NCI-H748 (cell line): ENCODE measurements at regions not wholly inside any gene's neighbourhood (a gene's known extent, or its start where the extent isn't known, plus 50 kb on each side); places are given as distances from the start of the nearest gene placed in this dataset.
"Not testable (repeated sequence)": the region's sequence is repeated elsewhere in the genome, so short reads cannot be mapped to it uniquely, and the experiment has no call there.

Source experiments
- DNase-seq: peaks from one replicate; lab custom pipeline; 2025; ENCODE audit not compliant: unreplicated experiment; lab: John Stamatoyannopoulos, UW

DNA sequence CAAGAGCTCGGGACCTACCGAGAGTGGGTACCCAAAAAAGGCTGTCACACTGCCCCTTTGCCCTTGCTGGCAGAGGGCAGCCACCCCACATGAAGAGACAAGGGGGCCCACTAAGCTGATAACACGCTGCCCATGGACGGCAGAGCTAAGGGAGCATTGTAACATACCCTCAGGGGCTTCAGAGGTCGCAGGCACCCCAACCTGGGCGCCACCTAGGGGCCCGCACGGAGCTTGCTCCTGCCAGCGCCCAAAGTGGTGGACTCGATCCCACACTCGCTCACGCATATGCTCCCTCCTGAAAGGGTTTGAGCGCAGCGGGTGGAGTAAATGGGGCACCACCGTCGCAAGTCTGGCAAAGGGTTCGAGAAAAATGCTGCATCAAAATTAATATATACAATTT lies 975.4 kb downstream of the ZPLD1 start:
- no peak for DNase-seq

DNA sequence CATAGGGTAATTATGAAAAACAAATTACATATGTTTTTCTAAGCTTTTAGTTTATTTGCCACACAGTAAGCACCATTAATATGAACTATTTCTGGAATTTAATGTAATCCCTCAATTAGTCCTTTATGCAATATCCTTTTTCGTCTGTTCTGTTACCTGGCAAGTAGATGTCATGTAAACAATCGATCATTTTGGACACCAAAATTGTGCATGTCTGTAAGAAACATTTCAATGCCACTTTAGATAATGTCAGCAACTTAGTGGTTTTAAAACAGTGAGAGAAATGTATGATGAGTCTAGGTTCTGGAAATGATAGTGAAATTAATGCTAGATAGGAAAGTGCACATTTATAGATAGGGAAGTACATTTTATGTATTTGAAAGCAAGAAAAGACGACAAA lies 986.6 kb downstream of the ZPLD1 start:
- no peak for DNase-seq

DNA sequence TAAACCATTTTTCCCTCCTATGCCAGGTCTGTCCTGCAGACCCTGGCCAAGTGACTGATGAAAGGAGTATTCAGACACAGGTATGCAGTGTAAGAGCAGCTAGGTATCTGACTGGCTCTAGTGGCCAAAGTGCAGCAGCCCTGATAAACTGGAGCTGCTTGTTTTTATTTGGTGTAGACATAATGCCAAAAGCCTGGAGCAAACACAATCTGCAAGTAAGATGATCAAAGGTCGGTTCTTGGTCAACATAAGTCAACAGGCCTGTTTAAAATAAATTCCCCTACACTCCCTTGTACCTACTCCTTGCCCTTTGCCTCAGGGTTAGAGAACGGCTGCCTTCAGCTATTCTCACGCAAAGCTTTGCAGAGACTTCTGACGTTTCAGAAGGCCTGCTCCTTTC lies 1003.1 kb downstream of the ZPLD1 start:
- DNase-seq, result no peak

DNA sequence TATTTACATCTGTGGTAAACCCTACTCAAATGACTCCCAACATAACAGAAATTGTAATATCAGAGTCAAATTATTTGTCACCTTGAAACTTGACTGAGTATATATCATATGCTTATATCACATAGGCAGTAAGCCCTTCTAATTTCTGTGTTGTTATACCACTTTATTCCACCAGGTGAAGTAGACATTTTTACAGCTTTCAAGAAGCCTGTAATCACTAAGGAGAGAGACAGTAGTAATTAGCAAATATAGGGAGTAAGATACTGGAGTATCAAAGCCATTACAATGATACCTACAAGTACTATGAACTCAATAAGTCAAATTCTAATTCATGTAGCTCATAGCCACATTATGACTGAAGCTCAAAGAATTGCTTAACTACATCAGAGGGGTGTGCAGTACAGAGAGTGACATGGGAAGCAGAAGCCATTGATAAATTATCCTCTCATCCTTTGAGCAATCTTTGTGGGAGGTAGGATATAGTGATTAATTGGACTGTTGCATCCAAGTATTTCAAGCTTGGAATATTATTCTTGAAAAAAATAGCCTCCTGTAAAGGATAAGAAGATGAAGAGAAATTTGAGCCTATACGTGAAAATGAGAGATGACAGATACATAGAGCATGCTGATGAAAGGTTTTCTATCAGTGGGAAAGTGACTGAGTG lies 1005.9 kb downstream of the ZPLD1 start:
- no peak for DNase-seq

DNA sequence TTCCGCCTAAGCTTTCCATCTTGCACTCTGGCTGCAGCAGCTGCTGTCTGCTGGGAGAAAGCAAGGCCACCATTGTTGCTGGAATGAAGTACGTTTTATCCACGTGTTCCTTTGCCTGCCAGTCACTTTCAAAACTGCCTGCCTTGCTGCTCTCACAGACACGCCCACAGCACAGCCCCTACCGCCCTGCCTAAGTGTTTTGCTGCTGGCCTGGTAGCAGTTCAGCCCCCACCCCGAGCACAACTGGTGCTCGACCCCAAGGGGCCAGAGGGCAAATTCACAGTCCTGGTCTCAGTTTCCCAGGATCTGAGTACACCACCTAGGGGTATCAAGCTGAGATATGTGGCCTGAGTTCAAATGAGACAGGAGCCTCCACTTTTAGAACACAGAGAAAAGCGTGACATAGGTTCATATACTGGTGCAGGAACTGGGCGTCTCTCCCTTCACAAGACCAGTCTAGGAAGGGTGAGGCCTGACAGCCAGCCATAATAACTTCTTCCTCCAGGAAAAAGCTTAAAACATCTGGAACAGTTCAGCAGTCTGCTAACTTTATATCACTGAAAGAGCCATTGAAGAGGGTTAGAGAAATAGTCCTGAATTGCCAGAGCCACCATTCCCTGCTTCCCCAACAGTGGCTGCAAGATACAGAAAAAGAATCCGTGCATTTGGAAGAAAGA lies 1012.3 kb downstream of the ZPLD1 start:
- DNase-seq, result no peak

DNA sequence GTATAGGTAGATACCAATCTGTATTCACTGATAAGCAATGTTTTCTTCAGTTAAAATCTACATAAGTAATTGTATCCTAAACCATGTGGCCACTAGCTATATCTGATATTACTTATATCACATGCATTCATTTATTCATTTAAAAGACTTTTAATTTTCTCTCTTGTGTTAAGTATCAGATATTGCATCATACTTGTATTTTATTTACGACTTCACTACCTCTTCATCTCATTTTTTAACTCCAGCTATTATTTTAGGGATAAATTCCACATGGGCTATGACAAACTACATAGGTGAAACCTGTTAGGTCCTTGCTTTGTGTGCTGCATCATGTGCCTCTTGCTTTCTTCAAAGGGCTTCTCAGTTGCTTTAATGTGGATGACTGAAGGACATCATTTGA lies 1018.3 kb downstream of the ZPLD1 start:
- DNase-seq, result no peak

DNA sequence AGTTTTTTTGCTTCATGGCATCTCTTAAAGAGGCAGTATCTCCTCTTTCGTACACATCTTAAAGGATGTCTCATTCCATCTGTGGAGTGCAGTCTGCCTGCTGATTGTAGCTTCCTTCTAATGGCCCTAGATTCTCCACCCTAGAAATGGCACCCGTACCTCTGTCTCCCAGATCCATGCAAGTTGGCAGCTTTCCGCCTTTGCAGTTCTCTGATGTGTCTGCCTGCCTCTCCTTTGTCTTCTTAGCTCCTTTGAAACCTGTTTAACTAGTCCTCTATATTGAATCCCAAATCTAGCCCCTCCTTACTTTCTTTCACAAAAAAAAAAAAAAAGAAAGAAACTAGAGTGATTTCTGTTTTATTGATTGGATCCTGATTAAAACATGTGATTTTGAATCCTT lies 1025.0 kb downstream of the ZPLD1 start:
- DNase-seq, result no peak

DNA sequence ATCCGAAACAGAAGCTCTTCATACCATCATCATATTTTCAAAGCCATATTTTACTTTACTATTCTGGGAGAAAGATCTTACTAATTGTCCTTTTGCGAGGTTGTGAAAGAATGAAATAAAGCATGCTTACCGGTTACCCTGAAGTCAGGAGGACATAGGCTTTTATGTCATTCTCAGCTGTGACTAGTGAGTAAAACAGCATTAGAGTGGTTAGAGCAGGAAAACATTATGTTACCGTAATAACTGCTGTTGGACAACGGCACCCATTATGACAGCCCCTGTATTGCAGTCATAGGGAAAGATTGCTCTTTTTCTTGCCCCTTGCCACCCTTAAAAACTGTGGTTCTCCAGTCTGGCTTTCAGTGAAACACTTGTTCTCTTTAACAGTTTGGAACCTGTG lies 1035.7 kb downstream of the ZPLD1 start:
- DNase-seq, result no peak

DNA sequence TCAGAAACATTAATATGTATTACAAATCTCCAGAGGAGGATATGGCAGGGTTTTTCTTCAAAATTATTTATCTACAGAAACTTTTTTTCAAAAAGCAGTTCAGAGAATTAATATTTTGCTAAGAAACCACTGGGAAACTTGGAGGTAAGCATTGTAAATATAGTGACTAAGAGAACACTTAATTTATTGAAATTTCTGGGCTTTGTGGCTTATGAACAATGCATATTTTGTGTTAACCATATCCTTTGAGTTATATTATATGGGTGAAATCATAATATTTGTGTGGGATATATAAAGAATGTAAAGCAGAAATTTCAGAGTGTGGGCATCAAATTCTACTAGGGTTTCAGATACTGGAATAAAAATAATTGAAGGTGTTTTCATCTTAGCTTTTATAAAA lies 1059.2 kb downstream of the ZPLD1 start:
- DNase-seq, result no peak

DNA sequence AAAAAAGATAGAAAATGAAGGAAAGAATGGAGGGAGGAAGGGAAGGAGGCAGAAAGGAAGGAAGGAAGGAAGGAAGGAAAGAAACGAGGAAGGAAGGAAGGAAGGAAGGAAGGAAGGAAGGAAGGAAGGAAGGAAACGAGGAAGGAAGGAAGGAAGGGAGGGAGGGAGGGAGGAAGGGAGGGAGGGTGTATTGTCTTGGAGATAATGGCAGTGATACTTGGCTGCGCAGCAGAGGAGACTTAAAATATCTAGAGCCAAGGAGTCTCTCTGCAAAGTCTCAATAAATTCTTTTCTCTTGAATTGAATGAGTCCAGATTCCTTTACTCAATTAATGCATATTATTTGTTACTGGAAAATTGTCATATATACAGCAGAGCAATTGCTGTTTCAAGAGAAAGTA lies 1059.7 kb downstream of the ZPLD1 start:
- no peak for DNase-seq

DNA sequence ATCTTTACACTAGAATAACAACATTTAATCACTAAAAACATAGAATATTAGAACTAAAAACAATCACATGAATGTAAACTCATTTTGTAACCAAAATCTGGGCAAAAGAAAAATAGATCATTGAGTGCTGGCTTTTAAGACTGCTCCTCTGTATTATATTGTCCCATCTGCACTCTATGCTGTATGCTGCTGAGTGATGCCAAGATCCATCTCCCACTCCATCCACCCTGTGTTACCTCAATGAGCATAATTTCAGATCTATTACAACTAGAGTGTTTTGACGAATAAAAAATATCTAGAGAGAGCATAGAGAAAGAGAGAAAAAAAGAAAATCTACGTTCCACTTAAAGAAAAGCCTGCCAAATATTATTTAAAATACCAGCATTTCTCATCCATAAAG lies 1060.4 kb downstream of the ZPLD1 start:
- no peak for DNase-seq

DNA sequence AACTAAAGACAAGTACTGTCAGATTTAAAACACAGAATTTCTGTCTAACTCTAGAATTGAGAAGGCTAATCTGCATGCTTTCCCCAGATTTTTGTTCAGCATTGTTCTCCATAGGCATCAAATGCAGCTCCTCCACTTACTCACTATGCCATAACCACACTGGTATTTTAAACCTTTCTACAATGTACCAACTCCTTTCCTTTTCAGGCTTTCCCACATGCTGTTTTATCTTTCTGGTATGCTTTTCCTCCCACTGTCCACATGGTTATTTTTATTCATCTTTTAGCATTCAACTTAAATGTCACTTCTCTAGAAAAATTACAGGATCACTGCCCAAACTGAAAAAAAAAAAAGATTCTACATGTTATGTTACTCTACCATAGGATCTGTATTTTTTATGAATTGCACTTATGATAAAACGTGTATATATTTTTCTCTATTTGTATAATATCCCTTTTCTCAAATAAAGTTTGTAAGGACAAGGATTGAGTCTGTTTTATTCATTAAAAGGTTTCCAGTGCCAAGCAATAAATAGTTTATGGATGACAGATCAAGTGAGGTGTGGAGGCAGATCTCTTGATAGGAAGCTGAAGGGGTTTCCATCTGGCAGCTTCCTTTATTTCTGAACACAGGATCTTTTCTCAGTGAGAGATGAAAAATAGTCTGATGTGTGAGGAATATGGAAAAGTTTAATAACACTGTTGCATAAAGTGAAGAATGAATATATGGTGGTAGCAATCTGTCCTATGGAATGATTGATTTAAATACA lies 1064.5 kb downstream of the ZPLD1 start:
- no peak for DNase-seq

DNA sequence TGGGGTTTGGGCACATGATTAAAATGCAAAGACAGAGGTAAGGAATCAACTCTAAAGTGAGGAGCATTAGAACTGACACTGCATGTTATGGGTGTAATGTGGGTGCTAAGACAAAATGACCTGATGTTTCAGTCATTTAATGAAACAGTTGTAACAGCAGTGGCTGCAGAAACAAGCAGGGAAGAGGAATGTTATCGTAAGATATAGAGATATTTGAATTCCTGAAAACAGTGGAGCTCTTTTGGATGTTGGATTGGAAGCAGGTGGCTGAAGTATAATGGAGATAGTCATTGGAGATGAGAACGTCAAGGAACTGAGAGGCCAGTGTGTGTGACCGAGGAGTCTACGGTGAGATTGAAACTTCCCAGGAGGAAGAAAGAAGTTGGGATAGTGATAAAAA lies 1065.2 kb downstream of the ZPLD1 start:
- DNase-seq, result no peak

DNA sequence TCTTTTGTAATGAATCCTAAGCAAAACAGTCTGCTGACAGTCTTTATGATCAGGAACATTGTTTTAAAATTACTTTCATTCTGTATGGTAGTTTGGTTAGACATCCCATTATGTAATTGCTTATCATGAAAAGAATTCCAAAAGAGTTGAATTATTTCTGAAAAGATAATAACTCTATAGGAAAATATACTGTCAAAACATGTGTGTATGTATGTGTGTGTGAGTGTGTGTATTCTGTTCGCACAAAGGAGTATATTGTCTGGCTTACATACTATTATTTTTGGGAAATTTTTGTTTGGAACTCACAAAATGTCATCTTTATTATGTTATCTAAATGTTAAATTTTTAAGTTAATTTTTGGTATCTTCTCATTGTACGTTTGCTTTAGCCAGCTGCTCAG lies 1075.9 kb downstream of the ZPLD1 start:
- DNase-seq, result no peak

DNA sequence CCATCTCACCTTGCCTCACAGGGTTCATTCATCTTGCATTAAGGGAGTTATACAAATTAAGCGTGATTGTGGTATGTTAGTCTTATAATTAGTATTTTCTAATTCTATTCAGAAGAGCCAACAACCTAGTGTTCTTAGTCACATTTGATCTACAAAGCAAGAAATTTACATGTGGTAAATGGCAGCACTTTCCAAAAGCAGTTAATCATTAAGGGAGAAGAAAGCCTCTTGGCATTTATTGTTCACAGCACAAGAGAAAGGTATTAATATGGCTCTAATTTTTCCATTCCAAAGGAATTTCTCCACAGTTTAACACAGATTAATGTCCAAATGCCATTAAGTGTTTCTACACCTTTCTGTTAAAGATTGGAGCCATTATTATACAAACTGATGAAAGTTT lies 1077.1 kb downstream of the ZPLD1 start:
- DNase-seq, result no peak

DNA sequence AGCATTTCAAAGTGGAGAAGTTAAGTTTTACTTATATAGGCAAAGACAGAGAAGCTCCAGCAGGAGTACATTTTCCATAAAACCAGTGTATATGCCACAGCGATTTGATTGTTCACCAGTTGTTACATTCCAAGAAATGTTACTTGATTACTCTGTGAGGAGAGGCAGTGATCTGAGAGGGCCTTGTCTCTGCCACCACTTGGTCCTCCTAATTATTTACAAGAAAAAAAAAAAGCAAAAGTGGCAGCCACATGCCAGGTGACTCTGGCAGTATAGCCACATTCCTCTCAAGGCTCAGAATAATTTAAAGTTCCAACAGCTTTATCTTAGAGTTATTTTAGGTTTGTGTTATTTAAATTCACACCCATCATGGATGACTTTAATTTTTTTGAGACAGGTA lies 1077.8 kb downstream of the ZPLD1 start:
- no peak for DNase-seq

DNA sequence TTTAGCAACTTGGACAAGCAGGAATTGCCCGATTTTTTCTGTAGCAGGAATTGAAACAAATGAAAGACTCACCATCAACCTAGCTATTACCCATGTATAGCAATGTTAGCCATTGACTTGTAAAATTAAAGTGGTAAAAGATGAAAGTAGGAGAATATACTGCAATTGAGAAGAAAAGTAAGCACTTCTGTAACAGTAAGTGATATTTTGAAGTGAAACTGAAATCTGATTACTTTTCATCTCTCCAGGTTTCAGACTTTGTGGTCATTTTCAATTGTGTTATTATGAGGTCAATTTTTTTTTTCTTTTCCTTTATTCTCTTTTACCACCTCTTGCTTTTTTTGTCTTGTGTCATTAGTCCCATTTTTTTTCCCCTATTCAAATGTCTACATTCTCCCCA lies 1078.2 kb downstream of the ZPLD1 start:
- DNase-seq, result no peak

DNA sequence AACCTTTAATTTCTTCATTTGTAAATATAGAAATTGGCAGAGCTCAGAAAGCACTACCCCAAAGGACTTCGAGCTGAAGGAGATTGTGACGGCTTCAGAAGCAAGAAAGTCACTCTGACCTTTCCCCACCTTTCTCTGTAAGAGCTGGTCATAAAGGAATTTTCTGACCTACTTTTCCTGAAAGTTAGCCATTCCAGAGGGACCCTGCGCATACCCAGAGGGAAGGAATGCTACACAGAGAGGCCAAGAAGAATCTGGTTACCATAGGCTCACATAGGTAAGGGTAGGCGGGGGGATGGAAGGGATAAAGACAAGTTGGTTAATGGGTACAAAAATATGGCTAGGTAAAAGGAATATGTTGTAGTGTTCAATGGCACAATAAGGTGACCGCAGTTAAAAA lies 1080.3 kb downstream of the ZPLD1 start:
- no peak for DNase-seq

DNA sequence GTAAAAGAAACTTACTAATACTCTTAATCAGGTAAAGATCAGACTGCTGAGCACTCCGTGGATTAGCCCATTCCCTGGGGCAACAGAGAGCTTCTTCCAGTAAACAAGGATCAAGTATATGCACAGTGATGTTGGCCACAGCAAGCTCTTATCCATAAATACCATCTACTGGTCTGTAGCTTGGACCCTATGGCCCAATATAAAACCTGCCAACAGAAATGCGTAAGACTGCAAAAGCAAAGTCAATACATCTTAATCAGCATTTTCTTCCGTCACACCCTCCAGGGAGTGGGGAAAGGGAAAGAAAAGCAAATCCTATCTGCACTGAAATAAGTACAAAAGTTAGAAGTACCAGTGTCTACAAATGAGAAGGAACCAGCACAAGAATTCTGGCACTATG lies 1082.1 kb downstream of the ZPLD1 start:
- no peak for DNase-seq

DNA sequence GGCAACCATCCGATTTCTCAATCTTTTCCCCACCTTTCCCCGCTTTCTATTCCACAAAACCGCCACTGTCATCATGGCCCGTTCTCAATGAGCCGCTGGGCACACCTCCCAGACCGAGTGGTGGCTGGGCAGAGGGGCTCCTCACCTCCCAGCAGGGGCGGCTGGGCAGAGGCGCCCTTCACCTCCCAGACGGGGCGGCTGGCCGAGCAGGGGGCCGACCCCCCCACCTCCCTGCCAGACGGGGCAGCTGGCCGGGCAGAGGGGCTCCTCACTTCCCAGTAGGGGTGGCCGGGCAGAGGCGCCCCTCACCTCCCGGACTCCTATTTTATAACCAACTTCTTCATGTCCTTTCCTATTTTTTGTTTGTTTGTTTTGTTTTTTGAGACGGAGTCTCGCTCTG lies 1096.5 kb downstream of the ZPLD1 start:
- not testable (repeated sequence) for DNase-seq

DNA sequence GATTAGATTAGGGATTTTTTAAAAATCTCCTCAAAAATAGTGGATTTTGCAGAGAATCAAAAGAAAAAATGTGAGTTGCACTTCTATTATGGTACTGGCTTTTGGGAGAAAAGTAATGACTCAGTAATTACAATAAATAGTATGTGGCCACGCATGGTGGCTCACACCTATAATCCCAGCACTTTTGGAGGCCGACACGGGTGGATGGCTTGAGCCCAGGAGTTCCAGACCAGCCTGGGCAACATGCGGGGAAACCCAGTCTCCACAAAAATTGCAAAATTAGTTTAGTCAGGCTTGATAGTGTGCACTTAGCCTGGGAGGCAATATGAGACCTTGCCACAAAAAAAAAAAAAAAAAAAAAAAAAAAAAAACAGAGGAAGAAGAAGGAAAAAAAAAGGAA lies 1098.2 kb downstream of the ZPLD1 start:
- DNase-seq, result no peak

DNA sequence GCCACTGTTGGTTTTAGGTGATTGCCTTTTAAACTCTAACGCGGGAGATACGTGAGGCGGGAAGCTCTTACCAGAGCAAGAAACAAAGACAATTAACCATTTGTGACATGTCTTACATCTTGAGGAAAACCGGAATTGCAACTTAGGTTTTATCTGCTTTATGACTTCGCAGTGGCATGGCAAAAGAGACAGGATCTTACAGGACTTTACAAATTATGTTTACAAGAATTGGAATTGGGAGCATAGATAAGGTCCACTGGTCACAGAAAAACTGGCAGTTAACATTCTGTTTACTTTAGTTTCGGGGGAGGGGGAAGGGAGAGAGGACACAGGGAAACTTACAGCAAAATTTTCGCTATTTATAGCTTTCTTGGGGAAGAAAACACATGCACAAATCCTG lies 1119.6 kb downstream of the ZPLD1 start:
- DNase-seq, result no peak
